Caco-2 (cell line): ENCODE measurements at regions not wholly inside any gene's neighbourhood (a gene's known extent, or its start where the extent isn't known, plus 50 kb on each side); places are given as distances from the start of the nearest gene placed in this dataset.

Experiments
- BruUV-seq: library from RNA; stranded (reverse); fragments of 400-500 nt; replicated peaks from 2 replicates; lab custom pipeline; 2021; lab: Mats Ljungman, UMichigan
- CTCF ChIA-PET: fragments of 300-600 bp; sonication (Branson Sonifier 250); formaldehyde crosslinking; loops from one replicate; lab custom pipeline; 2022; ENCODE audit warnings: antibody characterized with exemption; lab: Charles Lee
- POLR2A ChIA-PET: fragments of 300-600 bp; sonication (Branson Sonifier 250); formaldehyde crosslinking; loops from one replicate; lab custom pipeline; 2022; ENCODE audit warnings: antibody characterized with exemption; lab: Charles Lee
- DNase-seq, 2 experiments: peaks; one replicate each; pipeline versions ENCODE4 v3.0.0 to v3.0.0-alpha.2; 2020 to 2022
- H3K27me3 ChIP-seq: replicated peaks from 2 replicates; pipeline ENCODE4 v1.6.0; 2011; ENCODE audit warnings: low read length; ENCODE audit not compliant: control insufficient read depth, insufficient read depth
- H3K36me3 ChIP-seq: 2 replicates; pipeline ENCODE4 v1.5.1; 2011; ENCODE audit warnings: low read length; ENCODE audit not compliant: control insufficient read depth, insufficient read depth
- H3K4me1 ChIP-seq: fragments of 250-450 bp; sonication (Bioruptor Pico); 2 replicates; pipeline ENCODE4 v1.5.1; 2020; ENCODE audit warnings: mild to moderate bottlenecking
- H3K4me3 ChIP-seq: 2 replicates; pipeline ENCODE4 v1.5.1; 2011; ENCODE audit warnings: low read depth, mild to moderate bottlenecking, control low read depth, low read length
- H3K9me3 ChIP-seq: fragments of 250-450 bp; sonication (Bioruptor Pico); 2 replicates; pipeline ENCODE4 v1.5.1; 2020; ENCODE audit warnings: mild to moderate bottlenecking, moderate library complexity
- H3K27ac Mint-ChIP-seq: one replicate; pipeline ENCODE4 v1.8.0; 2022; ENCODE audit warnings: mixed read lengths; ENCODE audit not compliant: unreplicated experiment
- H3K27me3 Mint-ChIP-seq: one replicate; pipeline ENCODE4 v1.8.0; 2022; ENCODE audit warnings: mixed read lengths; ENCODE audit not compliant: insufficient read depth, unreplicated experiment
- H3K36me3 Mint-ChIP-seq: one replicate; pipeline ENCODE4 v1.8.0; 2022; ENCODE audit warnings: mild to moderate bottlenecking, mixed read lengths; ENCODE audit not compliant: insufficient read depth, unreplicated experiment
- H3K4me1 Mint-ChIP-seq: one replicate; pipeline ENCODE4 v1.8.0; 2022; ENCODE audit warnings: low read depth, mixed read lengths; ENCODE audit not compliant: unreplicated experiment
- H3K4me3 Mint-ChIP-seq: one replicate; pipeline ENCODE4 v1.8.0; 2022; ENCODE audit warnings: mild to moderate bottlenecking, moderate library complexity, mixed read lengths; ENCODE audit not compliant: unreplicated experiment
- H3K9me3 Mint-ChIP-seq: one replicate; pipeline ENCODE4 v1.8.0; 2022; ENCODE audit warnings: mixed read lengths; ENCODE audit not compliant: unreplicated experiment
- intact Hi-C: fragments of 100-400 bp; cut with micrococcal nuclease; formaldehyde crosslinking; loops from one replicate; pipeline ENCODE4 v1.10.0; 2022; ENCODE audit not compliant: unreplicated experiment
- TF ChIP-seq, protein P1 (sequence below), 2 experiments: fragments of 200-600 bp in 1 of 2; IDR thresholded peaks; 1 replicate in 1 of 2; 2 replicates in 1 of 2; pipeline versions ENCODE4 v1.5.1 to v1.8.0; 2011 to 2022; ENCODE audit warnings: antibody characterized with exemption in 1 of 2, control low read depth in 1 of 2, inconsistent platforms in 1 of 2, low read depth in 1 of 2, low read length in 1 of 2, mild to moderate bottlenecking in 1 of 2, moderate library complexity in 1 of 2; ENCODE audit not compliant: insufficient read depth in 1 of 2, severe bottlenecking in 1 of 2, unreplicated experiment in 1 of 2

GRCh38 chr5:56552612-56553268, 262.6 kb upstream of the MAP3K1 start:
- no peaks in the 10 kb centered on the region for H3K27me3 Mint-ChIP-seq
- Histone ChIP-seq H3K9me3 (no peaks in the 10 kb centered on the region), H3K27me3 (no peaks in the 10 kb centered on the region), H3K4me1 (no peaks in the 10 kb centered on the region), H3K4me3 (no peak overlapping the region), H3K36me3 (no peaks in the 10 kb centered on the region)
- intact Hi-C loops = no loop called here
- TF ChIP-seq, protein P1, sequence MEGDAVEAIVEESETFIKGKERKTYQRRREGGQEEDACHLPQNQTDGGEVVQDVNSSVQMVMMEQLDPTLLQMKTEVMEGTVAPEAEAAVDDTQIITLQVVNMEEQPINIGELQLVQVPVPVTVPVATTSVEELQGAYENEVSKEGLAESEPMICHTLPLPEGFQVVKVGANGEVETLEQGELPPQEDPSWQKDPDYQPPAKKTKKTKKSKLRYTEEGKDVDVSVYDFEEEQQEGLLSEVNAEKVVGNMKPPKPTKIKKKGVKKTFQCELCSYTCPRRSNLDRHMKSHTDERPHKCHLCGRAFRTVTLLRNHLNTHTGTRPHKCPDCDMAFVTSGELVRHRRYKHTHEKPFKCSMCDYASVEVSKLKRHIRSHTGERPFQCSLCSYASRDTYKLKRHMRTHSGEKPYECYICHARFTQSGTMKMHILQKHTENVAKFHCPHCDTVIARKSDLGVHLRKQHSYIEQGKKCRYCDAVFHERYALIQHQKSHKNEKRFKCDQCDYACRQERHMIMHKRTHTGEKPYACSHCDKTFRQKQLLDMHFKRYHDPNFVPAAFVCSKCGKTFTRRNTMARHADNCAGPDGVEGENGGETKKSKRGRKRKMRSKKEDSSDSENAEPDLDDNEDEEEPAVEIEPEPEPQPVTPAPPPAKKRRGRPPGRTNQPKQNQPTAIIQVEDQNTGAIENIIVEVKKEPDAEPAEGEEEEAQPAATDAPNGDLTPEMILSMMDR (IDR thresholded peaks at IDR 0.05; ENCODE audit: insufficient read depth in 1 of 2, low read depth in 1 of 2, low read length in 1 of 2, severe bottlenecking in 1 of 2, unreplicated experiment in 1 of 2) = no peak
- H3K36me3 Mint-ChIP-seq = no peaks in the 10 kb centered on the region
- no TSS peak for BruUV-seq
- no peak overlapping the region for H3K27ac Mint-ChIP-seq
- CTCF ChIA-PET = interaction anchor here (0.5 kb wide), 1 partner anchor 10 kb away, joined by 3 read pairs; no protein-coding TSS in a partner anchor
- H3K4me3 Mint-ChIP-seq = no peak overlapping the region
- H3K9me3 Mint-ChIP-seq = no peaks in the 10 kb centered on the region
- POLR2A ChIA-PET = no interaction called here
- H3K4me1 Mint-ChIP-seq = no peaks in the 10 kb centered on the region
- DNase-seq = no peak

DNA sequence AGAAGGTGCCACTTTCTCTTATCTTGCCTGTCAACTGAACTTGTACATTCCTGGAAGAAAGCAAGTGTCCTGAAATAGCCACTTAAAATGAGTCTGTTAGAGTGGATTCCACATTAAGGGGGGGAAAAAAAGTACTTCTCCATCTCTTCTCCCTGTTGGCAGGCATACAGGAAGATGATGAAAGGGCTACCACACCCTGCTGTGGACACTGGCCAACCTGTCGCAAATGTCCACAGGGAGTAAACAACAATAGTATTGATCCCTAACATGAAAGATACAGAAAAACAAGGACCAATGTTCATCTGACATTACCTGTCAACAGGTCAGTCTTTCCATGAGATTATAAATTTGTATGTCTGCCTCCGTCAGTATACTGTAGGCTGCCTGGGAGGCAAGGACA, 265.1 kb upstream of the MAP3K1 start:
- DNase-seq = no peak
- CTCF ChIA-PET = interaction anchor here (0.6 kb wide), 1 partner anchor 82 kb away, joined by 3 read pairs; no protein-coding TSS in a partner anchor
- H3K4me3 Mint-ChIP-seq = no peak overlapping the region

DNA sequence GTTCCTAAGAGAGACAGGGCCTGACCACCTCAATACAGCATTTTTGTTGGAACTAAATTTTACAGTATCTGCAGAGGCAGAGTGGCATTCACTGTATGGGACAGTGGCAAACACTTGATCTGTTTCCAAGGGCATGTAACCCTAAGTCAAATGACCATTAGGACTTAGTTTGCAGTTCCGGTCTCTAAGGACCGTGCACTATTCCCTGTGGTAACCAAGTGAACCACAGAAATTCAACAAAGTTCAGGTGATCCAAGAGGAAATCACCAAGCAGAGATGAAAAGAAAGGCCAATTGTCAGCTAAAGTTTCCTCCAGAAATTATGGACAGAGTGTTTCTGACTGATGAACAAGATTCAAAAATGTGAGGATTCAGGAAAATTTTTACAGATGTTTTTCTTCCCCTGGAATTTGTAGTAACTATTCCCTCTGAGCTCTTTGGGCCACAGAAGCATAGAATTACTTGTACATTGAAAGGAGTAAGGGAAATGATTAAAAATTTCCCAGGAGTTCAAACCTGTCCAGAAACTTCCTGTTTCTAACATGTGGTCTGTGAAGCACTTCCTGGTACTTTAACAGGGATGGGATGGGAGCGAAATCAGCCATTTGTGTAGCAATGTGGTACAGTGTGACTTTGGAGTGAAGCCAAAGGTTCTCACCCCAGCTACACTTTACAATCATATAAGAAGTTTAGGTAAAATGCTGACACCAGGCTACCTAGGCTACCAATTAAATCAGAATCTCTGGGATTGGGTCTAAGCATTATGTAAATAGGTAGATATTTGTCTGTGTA, 266.1 kb upstream of the MAP3K1 start:
- ChIA-PET CTCF (interaction anchor here (0.6 kb wide), 1 partner anchor 83 kb away, joined by 3 read pairs; no protein-coding TSS in a partner anchor), POLR2A (no interaction called here)
- Mint-ChIP-seq H3K27ac (no peak overlapping the region), H3K36me3 (no peaks in the 10 kb centered on the region), H3K27me3 (no peaks in the 10 kb centered on the region), H3K4me1 (peaks cover 8% of the 10 kb centered on the region), H3K9me3 (no peaks in the 10 kb centered on the region), H3K4me3 (no peak overlapping the region)
- Histone ChIP-seq H3K27me3 (no peaks in the 10 kb centered on the region), H3K4me1 (peaks cover 10% of the 10 kb centered on the region), H3K9me3 (no peaks in the 10 kb centered on the region), H3K4me3 (no peak overlapping the region), H3K36me3 (no peaks in the 10 kb centered on the region)
- BruUV-seq = no TSS peak
- DNase-seq = no peak
- intact Hi-C loops = no loop called here
- TF ChIP-seq, protein P1 (IDR thresholded peaks at IDR 0.05; ENCODE audit: insufficient read depth in 1 of 2, low read depth in 1 of 2, low read length in 1 of 2, severe bottlenecking in 1 of 2, unreplicated experiment in 1 of 2) = no peak

More for the DNA sequence above, 265.1 kb upstream of the MAP3K1 start:
- H3K36me3 Mint-ChIP-seq = no peaks in the 10 kb centered on the region
- H3K4me3 ChIP-seq = no peak overlapping the region
- no peaks in the 10 kb centered on the region for H3K27me3 ChIP-seq
- peaks cover 4% of the 10 kb centered on the region; the same call in 1 of the 2 replicates for H3K4me1 ChIP-seq
- TF ChIP-seq, protein P1 (IDR thresholded peaks at IDR 0.05; ENCODE audit: insufficient read depth in 1 of 2, low read depth in 1 of 2, low read length in 1 of 2, severe bottlenecking in 1 of 2, unreplicated experiment in 1 of 2) = no peak
- no peak overlapping the region for H3K27ac Mint-ChIP-seq
- no peaks in the 10 kb centered on the region for H3K4me1 Mint-ChIP-seq
- H3K27me3 Mint-ChIP-seq = no peaks in the 10 kb centered on the region
- H3K36me3 ChIP-seq = no peaks in the 10 kb centered on the region
- BruUV-seq = no TSS peak
- no peaks in the 10 kb centered on the region for H3K9me3 ChIP-seq
- no peaks in the 10 kb centered on the region for H3K9me3 Mint-ChIP-seq
- POLR2A ChIA-PET = no interaction called here
- intact Hi-C loops = no loop called here
